ENCODE measurements at regions not wholly inside any gene's neighbourhood (a gene's known extent, or its start where the extent isn't known, plus 50 kb on each side); places are given as distances from the start of the nearest gene placed in this dataset.

DNA sequence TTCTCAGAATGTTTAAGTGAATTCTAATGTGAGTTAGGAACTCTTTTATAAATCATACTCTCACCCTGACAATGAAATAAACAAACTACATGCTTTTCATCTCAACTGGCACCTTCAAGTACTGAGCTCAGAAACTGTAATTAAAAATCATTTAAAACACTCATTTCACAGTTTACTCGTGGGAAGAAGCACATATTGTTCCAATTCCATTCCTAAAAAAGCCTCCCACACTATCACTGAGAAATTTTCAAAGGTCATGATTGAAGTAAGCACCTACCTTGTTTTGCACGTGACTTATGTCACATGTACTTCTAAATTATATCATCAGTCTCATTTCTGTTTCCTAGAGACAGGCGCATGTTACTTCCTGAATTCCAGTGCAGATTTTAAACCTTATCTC is 678.1 kb upstream of the SLC8A1 start:
- CTCF ChIA-PET = no interaction called here

GRCh38 chr2:41137031-41137430 is 685.1 kb upstream of the SLC8A1 start:
- no peak for DNase-seq

More for the DNA sequence above, 678.1 kb upstream of the SLC8A1 start:
- no peaks in the 10 kb centered on the region for H3K4me1 Mint-ChIP-seq
- no peaks in the 10 kb centered on the region for H3K4me1 ChIP-seq (ENCODE audit: control insufficient read depth in 2 of 2, insufficient read depth in 2 of 2, low read length in 2 of 2)
- DNase-seq (no peak), ATAC-seq (no peak)
- peaks cover 0 to 8% (median 0%) of the 10 kb centered on the region in 11 donors for H3K9me3 Mint-ChIP-seq
- intact Hi-C loops (cut with micrococcal nuclease) = no loop called here
- H3K9me3 ChIP-seq (ENCODE audit: control insufficient read depth in 2 of 3, low read length in 3 of 3) = no peaks in the 10 kb centered on the region
- no peak overlapping the region for H3K4me3 Mint-ChIP-seq
- no peaks in the 10 kb centered on the region for H3K36me3 Mint-ChIP-seq
- no peaks in the 10 kb centered on the region for H3K27me3 Mint-ChIP-seq
- H3K27me3 ChIP-seq (ENCODE audit: control insufficient read depth in 2 of 2, insufficient read depth in 2 of 2, low read length in 2 of 2) = no peaks in the 10 kb centered on the region
- H3K27ac Mint-ChIP-seq = no peak overlapping the region
- H3K27ac ChIP-seq (ENCODE audit: low read depth, low read length) = no peak overlapping the region
- no peaks in the 10 kb centered on the region for H3K36me3 ChIP-seq (ENCODE audit: control insufficient read depth in 2 of 3, insufficient read depth in 3 of 3, low read length in 3 of 3)
- no peak overlapping the region for H3K4me3 ChIP-seq (ENCODE audit: low read length)
- POLR2A ChIA-PET = no interaction called here

GRCh38 chr2:41141146-41141791 is 689.4 kb upstream of the SLC8A1 start:
- H3K27me3 Mint-ChIP-seq = no peaks in the 10 kb centered on the region
- H3K36me3 Mint-ChIP-seq = no peaks in the 10 kb centered on the region
- CTCF ChIA-PET = interaction anchor here (0.6 kb wide), 2 partner anchors 10 to 40 kb away, joined by 3 to 4 read pairs; no protein-coding TSS in a partner anchor
- no peak overlapping the region for H3K4me3 Mint-ChIP-seq
- intact Hi-C loops (cut with micrococcal nuclease) = no loop called here
- ATAC-seq (no peak), DNase-seq (no peak)
- H3K27ac Mint-ChIP-seq = no peak overlapping the region
- peaks cover 0 to 4% (median 0%) of the 10 kb centered on the region in 11 donors for H3K9me3 Mint-ChIP-seq
- POLR2A ChIA-PET = no interaction called here
- no peak overlapping the region for H3K4me3 ChIP-seq (ENCODE audit: low read length)
- H3K36me3 ChIP-seq (ENCODE audit: control insufficient read depth in 2 of 3, insufficient read depth in 3 of 3, low read length in 3 of 3) = no peaks in the 10 kb centered on the region
- no peaks in the 10 kb centered on the region for H3K27me3 ChIP-seq (ENCODE audit: control insufficient read depth in 2 of 2, insufficient read depth in 2 of 2, low read length in 2 of 2)
- no peaks in the 10 kb centered on the region for H3K9me3 ChIP-seq (ENCODE audit: control insufficient read depth in 2 of 3, low read length in 3 of 3)
- H3K27ac ChIP-seq (ENCODE audit: low read depth, low read length) = no peak overlapping the region
- no peaks in the 10 kb centered on the region for H3K4me1 ChIP-seq (ENCODE audit: control insufficient read depth in 2 of 2, insufficient read depth in 2 of 2, low read length in 2 of 2)
- H3K4me1 Mint-ChIP-seq = peaks cover 0 to 2% (median 0%) of the 10 kb centered on the region in 7 donors

More at GRCh38 chr2:41137031-41137430, 685.1 kb upstream of the SLC8A1 start:
- H3K4me3 Mint-ChIP-seq = no peak overlapping the region
- Histone ChIP-seq H3K4me1 (ENCODE audit: control insufficient read depth in 2 of 2, insufficient read depth in 2 of 2, low read length in 2 of 2) (no peaks in the 10 kb centered on the region), H3K27me3 (ENCODE audit: control insufficient read depth in 2 of 2, insufficient read depth in 2 of 2, low read length in 2 of 2) (no peaks in the 10 kb centered on the region), H3K36me3 (ENCODE audit: control insufficient read depth in 2 of 3, insufficient read depth in 3 of 3, low read length in 3 of 3) (no peaks in the 10 kb centered on the region), H3K9me3 (ENCODE audit: control insufficient read depth in 2 of 3, low read length in 3 of 3) (no peaks in the 10 kb centered on the region), H3K27ac (ENCODE audit: low read depth, low read length) (no peak overlapping the region), H3K4me3 (ENCODE audit: low read length) (no peak overlapping the region)
- no peak for ATAC-seq
- no peaks in the 10 kb centered on the region for H3K36me3 Mint-ChIP-seq
- CTCF ChIA-PET = no interaction called here
- no peak overlapping the region for H3K27ac Mint-ChIP-seq
- peaks cover 0 to 4% (median 0%) of the 10 kb centered on the region in 11 donors for H3K9me3 Mint-ChIP-seq
- POLR2A ChIA-PET = no interaction called here
- intact Hi-C loops (cut with micrococcal nuclease) = no loop called here
- no peaks in the 10 kb centered on the region for H3K27me3 Mint-ChIP-seq
- peaks cover 0 to 2% (median 0%) of the 10 kb centered on the region in 7 donors for H3K4me1 Mint-ChIP-seq

GRCh38 chr2:41142478-41142877 is 690.6 kb upstream of the SLC8A1 start:
- intact Hi-C loops (cut with micrococcal nuclease) = no loop called here
- ChIA-PET POLR2A (no interaction called here), CTCF (no interaction called here)
- no peaks in the 10 kb centered on the region for H3K27me3 ChIP-seq (ENCODE audit: control insufficient read depth in 2 of 2, insufficient read depth in 2 of 2, low read length in 2 of 2)
- no peak overlapping the region for H3K4me3 ChIP-seq (ENCODE audit: low read length)
- Mint-ChIP-seq H3K4me1 (no peaks in the 10 kb centered on the region), H3K36me3 (no peaks in the 10 kb centered on the region), H3K4me3 (no peak overlapping the region), H3K9me3 (peaks cover 0 to 4% (median 0%) of the 10 kb centered on the region in 11 donors), H3K27ac (no peak overlapping the region), H3K27me3 (no peaks in the 10 kb centered on the region)
- no peak overlapping the region for H3K27ac ChIP-seq (ENCODE audit: low read depth, low read length)
- ATAC-seq (no peak), DNase-seq (no peak)
- no peaks in the 10 kb centered on the region for H3K36me3 ChIP-seq (ENCODE audit: control insufficient read depth in 2 of 3, insufficient read depth in 3 of 3, low read length in 3 of 3)
- no peaks in the 10 kb centered on the region for H3K4me1 ChIP-seq (ENCODE audit: control insufficient read depth in 2 of 2, insufficient read depth in 2 of 2, low read length in 2 of 2)
- H3K9me3 ChIP-seq (ENCODE audit: control insufficient read depth in 2 of 3, low read length in 3 of 3) = no peaks in the 10 kb centered on the region

- Histone ChIP-seq H3K27me3 (ENCODE audit: control insufficient read depth in 2 of 2, insufficient read depth in 2 of 2, low read length in 2 of 2) (no peaks in the 10 kb centered on the region), H3K9me3 (ENCODE audit: control insufficient read depth in 2 of 3, low read length in 3 of 3) (no peaks in the 10 kb centered on the region), H3K4me3 (ENCODE audit: low read length) (no peak overlapping the region), H3K4me1 (ENCODE audit: control insufficient read depth in 2 of 2, insufficient read depth in 2 of 2, low read length in 2 of 2) (no peaks in the 10 kb centered on the region), H3K36me3 (ENCODE audit: control insufficient read depth in 2 of 3, insufficient read depth in 3 of 3, low read length in 3 of 3) (no peaks in the 10 kb centered on the region), H3K27ac (ENCODE audit: low read depth, low read length) (no peak overlapping the region)
- H3K27ac Mint-ChIP-seq = no peak overlapping the region
- no peaks in the 10 kb centered on the region for H3K4me1 Mint-ChIP-seq
- H3K4me3 Mint-ChIP-seq = no peak overlapping the region
- ATAC-seq (no peak), DNase-seq (no peak)
- no peaks in the 10 kb centered on the region for H3K27me3 Mint-ChIP-seq
- POLR2A ChIA-PET = no interaction called here
- intact Hi-C loops (cut with micrococcal nuclease) = no loop called here
- H3K36me3 Mint-ChIP-seq = no peaks in the 10 kb centered on the region
- peaks cover 0 to 4% (median 0%) of the 10 kb centered on the region in 11 donors for H3K9me3 Mint-ChIP-seq
- CTCF ChIA-PET = no interaction called here
Measured at GRCh38 chr2:41145066-41145465, 693.2 kb upstream of the SLC8A1 start.

GRCh38 chr2:41149054-41149453 is 697.2 kb upstream of the SLC8A1 start:
- H3K4me3 ChIP-seq (ENCODE audit: low read length) = no peak overlapping the region
- Mint-ChIP-seq H3K9me3 (peaks cover 0 to 6% (median 0%) of the 10 kb centered on the region in 11 donors), H3K36me3 (no peaks in the 10 kb centered on the region), H3K27me3 (no peaks in the 10 kb centered on the region), H3K4me3 (no peak overlapping the region), H3K4me1 (no peaks in the 10 kb centered on the region), H3K27ac (no peak overlapping the region)
- DNase-seq = no peak
- H3K9me3 ChIP-seq (ENCODE audit: control insufficient read depth in 2 of 3, low read length in 3 of 3) = no peaks in the 10 kb centered on the region
- no peaks in the 10 kb centered on the region for H3K4me1 ChIP-seq (ENCODE audit: control insufficient read depth in 2 of 2, insufficient read depth in 2 of 2, low read length in 2 of 2)
- no peaks in the 10 kb centered on the region for H3K27me3 ChIP-seq (ENCODE audit: control insufficient read depth in 2 of 2, insufficient read depth in 2 of 2, low read length in 2 of 2)
- intact Hi-C loops (cut with micrococcal nuclease) = no loop called here
- H3K27ac ChIP-seq (ENCODE audit: low read depth, low read length) = no peak overlapping the region
- ATAC-seq = no peak
- no peaks in the 10 kb centered on the region for H3K36me3 ChIP-seq (ENCODE audit: control insufficient read depth in 2 of 3, insufficient read depth in 3 of 3, low read length in 3 of 3)
- ChIA-PET POLR2A (no interaction called here), CTCF (no interaction called here)

DNA sequence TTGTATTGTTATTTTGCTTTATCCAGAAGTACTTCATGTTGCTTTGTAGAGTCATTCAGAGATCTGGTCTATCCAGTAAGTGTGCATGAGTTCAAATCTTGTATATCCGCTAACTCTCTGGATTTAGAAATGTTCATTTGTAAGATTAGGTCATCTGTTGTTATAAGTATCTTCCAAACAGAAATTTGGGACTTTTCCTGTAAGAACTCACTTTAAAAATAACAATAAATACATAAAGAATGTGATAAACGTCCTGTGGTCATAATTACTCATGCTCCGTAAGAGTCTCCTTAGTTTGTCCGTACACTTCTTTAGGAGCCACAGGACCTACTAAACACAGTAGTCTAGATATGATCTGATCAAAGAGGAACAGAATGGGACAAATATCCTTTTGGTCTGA is 699.9 kb upstream of the SLC8A1 start:
- POLR2A ChIA-PET = no interaction called here
- H3K36me3 Mint-ChIP-seq = no peaks in the 10 kb centered on the region
- H3K4me3 Mint-ChIP-seq = no peak overlapping the region
- Histone ChIP-seq H3K27me3 (ENCODE audit: control insufficient read depth in 2 of 2, insufficient read depth in 2 of 2, low read length in 2 of 2) (no peaks in the 10 kb centered on the region), H3K4me3 (ENCODE audit: low read length) (no peak overlapping the region), H3K27ac (ENCODE audit: low read depth, low read length) (no peak overlapping the region), H3K36me3 (ENCODE audit: control insufficient read depth in 2 of 3, insufficient read depth in 3 of 3, low read length in 3 of 3) (no peaks in the 10 kb centered on the region), H3K9me3 (ENCODE audit: control insufficient read depth in 2 of 3, low read length in 3 of 3) (no peaks in the 10 kb centered on the region), H3K4me1 (ENCODE audit: control insufficient read depth in 2 of 2, insufficient read depth in 2 of 2, low read length in 2 of 2) (no peaks in the 10 kb centered on the region)
- no peak overlapping the region for H3K27ac Mint-ChIP-seq
- CTCF ChIA-PET = no interaction called here
- no peaks in the 10 kb centered on the region for H3K27me3 Mint-ChIP-seq
- no peaks in the 10 kb centered on the region for H3K4me1 Mint-ChIP-seq
- intact Hi-C loops (cut with micrococcal nuclease) = no loop called here
- no peak for ATAC-seq
- DNase-seq = no peak
- H3K9me3 Mint-ChIP-seq = peaks cover 0 to 8% (median 0%) of the 10 kb centered on the region in 11 donors
